ENCODE measurements at regions not wholly inside any gene's neighbourhood (a gene's known extent, or its start where the extent isn't known, plus 50 kb on each side); places are given as distances from the start of the nearest gene placed in this dataset.

DNA sequence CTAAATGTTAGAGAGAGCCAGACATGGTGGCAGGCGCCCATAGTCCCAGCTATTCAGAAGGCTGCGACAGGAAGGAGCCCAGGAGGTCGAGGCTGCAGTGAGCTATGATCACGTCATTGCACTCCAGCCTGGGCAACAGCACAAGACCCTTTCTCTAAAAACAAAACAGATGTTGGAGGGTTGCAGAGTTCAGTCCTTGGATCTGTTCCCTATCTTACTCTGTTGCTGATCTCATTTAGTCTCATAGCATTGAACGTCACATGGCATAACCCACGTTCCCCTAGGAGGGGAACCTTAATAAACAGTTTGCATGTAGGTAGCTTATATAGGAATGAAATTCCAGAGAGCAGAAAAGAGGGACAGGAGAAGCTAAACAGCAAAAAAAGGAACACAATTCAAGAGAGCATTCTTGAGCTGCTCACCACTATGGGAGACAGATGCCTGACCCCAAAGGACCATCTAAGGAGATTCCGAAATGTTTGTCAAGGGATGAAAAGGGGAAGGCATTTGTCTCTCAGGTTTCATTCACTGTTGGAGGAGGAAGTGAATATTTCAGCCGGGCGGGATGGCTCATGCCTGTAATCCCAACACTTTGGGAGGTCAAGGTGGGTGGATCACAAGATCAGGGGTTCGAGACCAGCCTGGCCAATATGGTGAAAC, 54.6 kb upstream of the PIM1 start:
- TF ChIP-seq, protein P1, sequence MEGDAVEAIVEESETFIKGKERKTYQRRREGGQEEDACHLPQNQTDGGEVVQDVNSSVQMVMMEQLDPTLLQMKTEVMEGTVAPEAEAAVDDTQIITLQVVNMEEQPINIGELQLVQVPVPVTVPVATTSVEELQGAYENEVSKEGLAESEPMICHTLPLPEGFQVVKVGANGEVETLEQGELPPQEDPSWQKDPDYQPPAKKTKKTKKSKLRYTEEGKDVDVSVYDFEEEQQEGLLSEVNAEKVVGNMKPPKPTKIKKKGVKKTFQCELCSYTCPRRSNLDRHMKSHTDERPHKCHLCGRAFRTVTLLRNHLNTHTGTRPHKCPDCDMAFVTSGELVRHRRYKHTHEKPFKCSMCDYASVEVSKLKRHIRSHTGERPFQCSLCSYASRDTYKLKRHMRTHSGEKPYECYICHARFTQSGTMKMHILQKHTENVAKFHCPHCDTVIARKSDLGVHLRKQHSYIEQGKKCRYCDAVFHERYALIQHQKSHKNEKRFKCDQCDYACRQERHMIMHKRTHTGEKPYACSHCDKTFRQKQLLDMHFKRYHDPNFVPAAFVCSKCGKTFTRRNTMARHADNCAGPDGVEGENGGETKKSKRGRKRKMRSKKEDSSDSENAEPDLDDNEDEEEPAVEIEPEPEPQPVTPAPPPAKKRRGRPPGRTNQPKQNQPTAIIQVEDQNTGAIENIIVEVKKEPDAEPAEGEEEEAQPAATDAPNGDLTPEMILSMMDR (IDR thresholded peaks at IDR 0.05), result no peak
- no peaks in the 10 kb centered on the region for H3K27me3 Mint-ChIP-seq (ENCODE audit: low read depth, poor library complexity)
- no peak for DNase-seq

DNA sequence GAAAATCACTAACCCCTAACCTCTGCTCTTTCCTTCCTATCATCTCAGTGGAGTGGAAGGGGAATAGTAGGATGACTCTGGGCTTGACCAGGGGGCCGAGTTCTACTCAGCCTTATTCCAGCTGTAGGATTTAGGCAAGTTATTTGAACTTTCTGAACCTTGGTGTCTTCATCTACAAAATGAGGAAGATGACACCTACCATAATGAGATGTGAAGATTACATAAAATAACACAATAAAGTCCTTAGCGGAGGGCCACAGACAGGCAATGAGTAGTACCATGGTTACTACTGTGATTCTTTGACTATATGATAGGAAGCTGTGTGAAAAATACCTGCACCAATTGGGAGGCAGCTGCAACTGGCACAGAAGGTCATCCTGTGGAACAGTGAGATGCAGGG, 53.6 kb upstream of the PIM1 start:
- TF ChIP-seq, protein P1 (IDR thresholded peaks at IDR 0.05), result no peak
- H3K9me3 Mint-ChIP-seq, result no peaks in the 10 kb centered on the region
- no peak overlapping the region for H3K4me3 Mint-ChIP-seq
- peaks cover 21% of the 10 kb centered on the region for H3K4me1 Mint-ChIP-seq
- H3K36me3 Mint-ChIP-seq (ENCODE audit: low read depth), result no peaks in the 10 kb centered on the region
- H3K27ac Mint-ChIP-seq, result no peak overlapping the region
- DNase-seq, result no peak
- no peaks in the 10 kb centered on the region for H3K27me3 Mint-ChIP-seq (ENCODE audit: low read depth, poor library complexity)

More for the DNA sequence above, 54.6 kb upstream of the PIM1 start:
- Mint-ChIP-seq H3K27ac (no peak overlapping the region), H3K9me3 (no peaks in the 10 kb centered on the region), H3K36me3 (ENCODE audit: low read depth) (no peaks in the 10 kb centered on the region), H3K4me1 (peaks cover 26% of the 10 kb centered on the region), H3K4me3 (no peak overlapping the region)

DNA sequence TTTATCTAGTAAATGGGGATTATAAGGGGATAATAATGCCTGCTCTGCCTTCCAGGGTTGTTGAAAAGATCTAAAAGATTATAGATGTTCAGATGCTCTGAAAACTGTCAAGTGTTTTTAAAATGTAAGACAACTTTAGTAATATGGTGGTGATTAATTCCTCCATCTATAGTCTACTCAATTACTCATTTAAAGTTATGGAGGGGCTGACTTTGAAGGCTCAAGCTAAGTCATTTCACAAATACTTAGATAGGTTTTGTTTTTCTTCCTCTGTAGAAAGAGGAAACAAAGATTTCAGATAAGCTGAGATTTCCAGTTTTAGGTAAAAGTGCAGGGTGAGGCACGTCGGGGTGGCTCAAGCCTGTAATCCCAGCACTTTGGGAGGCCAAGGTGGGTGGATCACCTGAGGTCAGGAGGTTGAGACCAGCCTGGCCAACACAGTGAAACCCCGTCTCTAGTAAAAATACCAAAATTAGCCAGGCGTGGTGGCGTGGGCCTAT, 50.5 kb upstream of the PIM1 start:
- Mint-ChIP-seq H3K4me3 (no peak overlapping the region), H3K36me3 (ENCODE audit: low read depth) (no peaks in the 10 kb centered on the region), H3K27ac (no peak overlapping the region), H3K4me1 (peaks cover 41% of the 10 kb centered on the region), H3K27me3 (ENCODE audit: low read depth, poor library complexity) (no peaks in the 10 kb centered on the region), H3K9me3 (no peaks in the 10 kb centered on the region)
- TF ChIP-seq, protein P1 (IDR thresholded peaks at IDR 0.05), result no peak
- no peak for DNase-seq
